PC-9 (cell line): ENCODE measurements at regions not wholly inside any gene's neighbourhood (a gene's known extent, or its start where the extent isn't known, plus 50 kb on each side); places are given as distances from the start of the nearest gene placed in this dataset.

Experiments
- BruUV-seq: library from RNA; stranded (reverse); fragments of 400-500 nt; replicated peaks from 2 replicates; lab custom pipeline; 2021; lab: Mats Ljungman, UMichigan
- CTCF ChIA-PET: fragments of 300-600 bp; sonication (Branson Sonifier 250); formaldehyde crosslinking; loops from one replicate; lab custom pipeline; 2022; ENCODE audit warnings: antibody characterized with exemption; lab: Charles Lee
- POLR2A ChIA-PET: fragments of 300-600 bp; sonication (Branson Sonifier 250); formaldehyde crosslinking; loops from one replicate; lab custom pipeline; 2022; ENCODE audit warnings: antibody characterized with exemption; ENCODE audit not compliant: unreplicated experiment; lab: Charles Lee
- DNase-seq, 2 experiments: peaks; one replicate each; pipeline versions ENCODE4 v3.0.0 to v3.0.0-alpha.2; 2015 to 2022; ENCODE audit warnings: mixed read lengths in 1 of 2
- H2AFZ ChIP-seq: fragments of 200-600 bp; sonication (generic); 2 replicates; pipeline ENCODE4 v1.8.1; 2017; ENCODE audit warnings: antibody characterized with exemption
- H3F3A ChIP-seq: fragments of 200-600 bp; sonication (generic); 2 replicates; pipeline ENCODE4 v1.8.1; 2017; ENCODE audit warnings: antibody characterized with exemption, mild to moderate bottlenecking, low read depth; ENCODE audit not compliant: insufficient read depth
- H3K27ac ChIP-seq: fragments of 200-600 bp; sonication (generic); 2 replicates; pipeline ENCODE4 v1.6.1; 2016; ENCODE audit warnings: mixed run types
- H3K27me3 ChIP-seq: fragments of 200-600 bp; sonication (generic); 2 replicates; pipeline ENCODE4 v1.6.1; 2016; ENCODE audit warnings: low read depth, mixed run types; ENCODE audit not compliant: insufficient read depth
- H3K36me3 ChIP-seq: fragments of 200-600 bp; sonication (generic); 2 replicates; pipeline ENCODE4 v1.6.1; 2016; ENCODE audit warnings: low read depth, mixed run types
- H3K4me1 ChIP-seq: fragments of 200-600 bp; sonication (generic); replicated peaks from 2 replicates; pipeline ENCODE4 v1.6.1; 2016; ENCODE audit warnings: mixed run types; ENCODE audit not compliant: insufficient read depth
- H3K4me2 ChIP-seq: fragments of 200-600 bp; sonication (generic); 2 replicates; pipeline ENCODE4 v1.6.1; 2017; ENCODE audit warnings: mixed run types
- H3K4me3 ChIP-seq: fragments of 200-600 bp; sonication (generic); 2 replicates; pipeline ENCODE4 v1.6.1; 2016; ENCODE audit warnings: mixed run types
- H3K79me2 ChIP-seq: fragments of 200-600 bp; sonication (generic); 2 replicates; pipeline ENCODE4 v1.6.1; 2017; ENCODE audit warnings: low read depth, mixed run types
- H3K9me2 ChIP-seq: fragments of 200-600 bp; sonication (generic); 2 replicates; pipeline ENCODE4 v1.8.1; 2017; ENCODE audit warnings: mild to moderate bottlenecking; ENCODE audit not compliant: insufficient read depth
- H3K9me3 ChIP-seq: fragments of 200-600 bp; sonication (generic); 2 replicates; pipeline ENCODE4 v1.8.1; 2016; ENCODE audit warnings: low read depth; ENCODE audit not compliant: insufficient read depth
- H4K20me1 ChIP-seq: fragments of 200-600 bp; sonication (generic); 2 replicates; pipeline ENCODE4 v1.8.1; 2017; ENCODE audit not compliant: insufficient read depth
- CTCF ChIP-seq: fragments of 200-600 bp; sonication (generic); conservative IDR thresholded peaks from 2 replicates; pipeline ENCODE4 v1.6.1; 2017; ENCODE audit warnings: mixed run types, antibody characterized with exemption, mild to moderate bottlenecking, moderate library complexity
- EZH2 ChIP-seq: fragments of 200-600 bp; sonication (generic); IDR thresholded peaks from 2 replicates; pipeline ENCODE4 v1.8.0; 2017; ENCODE audit warnings: antibody characterized with exemption, low read depth
- intact Hi-C: fragments of 100-400 bp; cut with micrococcal nuclease; formaldehyde crosslinking; loops from one replicate; pipeline ENCODE4 v1.10.0; 2022; ENCODE audit not compliant: unreplicated experiment

GRCh38 chr19:31413353-31413752 is 64.1 kb upstream of the TSHZ3 start:
- H3K27me3 ChIP-seq, result peaks cover 31% of the 10 kb centered on the region
- intact Hi-C loops, result no loop called here
- POLR2A ChIA-PET, result no interaction called here

GRCh38 chr19:31415322-31415721 is 66.1 kb upstream of the TSHZ3 start:
- Histone ChIP-seq H3K4me2 (no peak overlapping the region), H3K9me2 (no peaks in the 10 kb centered on the region), H3F3A (no peaks in the 10 kb centered on the region), H3K79me2 (no peaks in the 10 kb centered on the region), H4K20me1 (no peaks in the 10 kb centered on the region), H3K27ac (no peak overlapping the region), H3K27me3 (peaks cover 50% of the 10 kb centered on the region), H2AFZ (no peak overlapping the region), H3K4me3 (no peak overlapping the region), H3K4me1 (no peaks in the 10 kb centered on the region), H3K9me3 (no peaks in the 10 kb centered on the region), H3K36me3 (no peaks in the 10 kb centered on the region)
- CTCF ChIA-PET, result no interaction called here
- POLR2A ChIA-PET, result no interaction called here
- TF ChIP-seq EZH2 (no peak), CTCF (no peak)
- no TSS peak for BruUV-seq
- intact Hi-C loops, result no loop called here
- DNase-seq, result no peak

More at GRCh38 chr19:31413353-31413752, 64.1 kb upstream of the TSHZ3 start:
- TF ChIP-seq CTCF (no peak), EZH2 (no peak)
- H3K36me3 ChIP-seq, result no peaks in the 10 kb centered on the region
- CTCF ChIA-PET, result no interaction called here
- no peak overlapping the region for H3K4me2 ChIP-seq
- no peaks in the 10 kb centered on the region for H3K79me2 ChIP-seq
- no peak overlapping the region for H3K27ac ChIP-seq
- H2AFZ ChIP-seq, result no peak overlapping the region
- H3K4me3 ChIP-seq, result no peak overlapping the region
- no peaks in the 10 kb centered on the region for H3F3A ChIP-seq
- no peaks in the 10 kb centered on the region for H3K9me2 ChIP-seq
- no peaks in the 10 kb centered on the region for H3K4me1 ChIP-seq
- no peaks in the 10 kb centered on the region for H3K9me3 ChIP-seq
- H4K20me1 ChIP-seq, result no peaks in the 10 kb centered on the region
- no TSS peak for BruUV-seq
- no peak for DNase-seq

- TF ChIP-seq EZH2 (no peak), CTCF (no peak)
- Histone ChIP-seq H3K27me3 (peaks cover 62% of the 10 kb centered on the region), H3K4me1 (no peaks in the 10 kb centered on the region), H4K20me1 (no peaks in the 10 kb centered on the region), H3K9me3 (no peaks in the 10 kb centered on the region), H2AFZ (no peak overlapping the region), H3K9me2 (no peaks in the 10 kb centered on the region), H3K27ac (no peak overlapping the region), H3K4me2 (no peak overlapping the region), H3K4me3 (no peak overlapping the region), H3K79me2 (no peaks in the 10 kb centered on the region), H3F3A (no peaks in the 10 kb centered on the region), H3K36me3 (no peaks in the 10 kb centered on the region)
- DNase-seq, result no peak
- no TSS peak for BruUV-seq
- intact Hi-C loops, result no loop called here
- POLR2A ChIA-PET, result no interaction called here
- CTCF ChIA-PET, result no interaction called here
Observed at GRCh38 chr19:31416548-31416947, 67.3 kb upstream of the TSHZ3 start.
